H9 (cell line): ENCODE measurements at regions not wholly inside any gene's neighbourhood (a gene's known extent, or its start where the extent isn't known, plus 50 kb on each side); places are given as distances from the start of the nearest gene placed in this dataset.

ENCODE experiments used
- DNase-seq: peaks from one replicate; pipeline ENCODE4 v3.0.0-alpha.2; 2017
- H2AFZ ChIP-seq: one replicate; pipeline ENCODE4 v1.6.1; 2013; ENCODE audit warnings: mild to moderate bottlenecking, low read length, control low read depth, moderate library complexity
- H2AK5ac ChIP-seq: 2 replicates; pipeline ENCODE4 v1.6.1; 2013; ENCODE audit warnings: low read length, control low read depth, mixed read lengths; ENCODE audit not compliant: insufficient read length
- H2BK120ac ChIP-seq: one replicate; pipeline ENCODE4 v1.6.1; 2013; ENCODE audit warnings: low read depth, mild to moderate bottlenecking, low read length, control low read depth, inconsistent platforms; ENCODE audit not compliant: poor library complexity, severe bottlenecking
- H2BK12ac ChIP-seq: 2 replicates; pipeline ENCODE4 v1.6.1; 2013; ENCODE audit warnings: low read length, control low read depth, mixed read lengths, low read depth; ENCODE audit not compliant: insufficient read length
- H2BK15ac ChIP-seq: 2 replicates; pipeline ENCODE4 v1.6.1; 2013; ENCODE audit warnings: low read depth, low read length, control low read depth
- H2BK20ac ChIP-seq: one replicate; pipeline ENCODE4 v1.6.1; 2013; ENCODE audit warnings: low read depth, mild to moderate bottlenecking, low read length, control low read depth, inconsistent platforms; ENCODE audit not compliant: poor library complexity, severe bottlenecking
- H2BK5ac ChIP-seq: 2 replicates; pipeline ENCODE4 v1.6.1; 2013; ENCODE audit warnings: low read length, control low read depth, mixed read lengths; ENCODE audit not compliant: insufficient read length
- H3K14ac ChIP-seq: 2 replicates; pipeline ENCODE4 v1.6.1; 2013; ENCODE audit warnings: low read length, control low read depth; ENCODE audit not compliant: insufficient read depth
- H3K18ac ChIP-seq: 2 replicates; pipeline ENCODE4 v1.6.1; 2013; ENCODE audit warnings: low read depth, mild to moderate bottlenecking, mixed read lengths, low read length, control low read depth; ENCODE audit not compliant: insufficient read length
- H3K23ac ChIP-seq: 2 replicates; pipeline ENCODE4 v1.6.1; 2013; ENCODE audit warnings: low read length, control low read depth, mixed read lengths, low read depth; ENCODE audit not compliant: insufficient read length
- H3K23me2 ChIP-seq: 2 replicates; pipeline ENCODE4 v1.6.1; 2013; ENCODE audit warnings: low read depth, mild to moderate bottlenecking, mixed read lengths, low read length, control low read depth; ENCODE audit not compliant: insufficient read length, poor library complexity, severe bottlenecking
- H3K27ac ChIP-seq: 2 replicates; pipeline ENCODE4 v1.5.1; 2013; ENCODE audit warnings: low read length, control low read depth, mixed read lengths, low read depth; ENCODE audit not compliant: insufficient read length
- H3K27me3 ChIP-seq: 2 replicates; pipeline ENCODE4 v1.6.1; 2013; ENCODE audit warnings: low read length, control low read depth, inconsistent platforms; ENCODE audit not compliant: insufficient read depth
- H3K4ac ChIP-seq: 2 replicates; pipeline ENCODE4 v1.6.1; 2013; ENCODE audit warnings: low read depth, mild to moderate bottlenecking, control low read depth, inconsistent platforms, low read length, moderate library complexity
- H3K4me1 ChIP-seq: 2 replicates; pipeline ENCODE4 v1.6.1; 2013; ENCODE audit warnings: low read length, control low read depth, inconsistent platforms; ENCODE audit not compliant: insufficient read depth
- H3K4me2 ChIP-seq: 2 replicates; pipeline ENCODE4 v1.6.1; 2013; ENCODE audit warnings: low read length, control low read depth, mixed read lengths; ENCODE audit not compliant: insufficient read length, insufficient read depth
- H3K56ac ChIP-seq: 2 replicates; pipeline ENCODE4 v1.6.1; 2013; ENCODE audit warnings: low read depth, mild to moderate bottlenecking, mixed read lengths, low read length, control low read depth; ENCODE audit not compliant: insufficient read length
- H3K79me1 ChIP-seq: 2 replicates; pipeline ENCODE4 v1.6.1; 2013; ENCODE audit warnings: low read depth, mild to moderate bottlenecking, moderate library complexity, low read length, control low read depth, inconsistent platforms; ENCODE audit not compliant: insufficient read depth, poor library complexity, severe bottlenecking
- H3K79me2 ChIP-seq: 2 replicates; pipeline ENCODE4 v1.6.1; 2013; ENCODE audit warnings: low read length, control low read depth, inconsistent platforms; ENCODE audit not compliant: insufficient read depth
- H3K9ac ChIP-seq: 2 replicates; pipeline ENCODE4 v1.6.1; 2013; ENCODE audit warnings: low read length, control low read depth, mixed read lengths; ENCODE audit not compliant: insufficient read length; ENCODE audit errors: extremely low read depth
- H3K9me3 ChIP-seq: one replicate; pipeline ENCODE4 v1.6.1; 2013; ENCODE audit warnings: low read depth, low read length, inconsistent platforms; ENCODE audit not compliant: control insufficient read depth
- H3T11ph ChIP-seq: one replicate; pipeline ENCODE4 v1.6.1; 2013; ENCODE audit warnings: mild to moderate bottlenecking, low read length, control low read depth, inconsistent platforms
- H4K20me1 ChIP-seq: one replicate; pipeline ENCODE4 v1.6.1; 2013; ENCODE audit not compliant: control insufficient read depth, insufficient read length, insufficient read depth
- H4K5ac ChIP-seq: 2 replicates; pipeline ENCODE4 v1.6.1; 2013; ENCODE audit warnings: low read depth, mild to moderate bottlenecking, mixed read lengths, low read length, control low read depth; ENCODE audit not compliant: insufficient read length
- H4K8ac ChIP-seq: replicated peaks from 2 replicates; pipeline ENCODE4 v1.6.1; 2013; ENCODE audit warnings: low read length, control low read depth, mixed read lengths, low read depth; ENCODE audit not compliant: insufficient read length
- H4K91ac ChIP-seq: 2 replicates; pipeline ENCODE4 v1.6.1; 2013; ENCODE audit warnings: low read depth, mild to moderate bottlenecking, moderate library complexity, mixed read lengths, low read length, control low read depth; ENCODE audit not compliant: insufficient read length
- H3K27ac Mint-ChIP-seq, 3 experiments: 2 replicates in 2 of 3; 3 replicates in 1 of 3; pipeline ENCODE4 v1.8.0; 2020 to 2021; ENCODE audit warnings: mixed read lengths in 3 of 3, mild to moderate bottlenecking in 1 of 3, moderate library complexity in 1 of 3
- H3K27me3 Mint-ChIP-seq: 2 replicates; pipeline ENCODE4 v1.8.0; 2021; ENCODE audit warnings: low read depth, mild to moderate bottlenecking, moderate library complexity, mixed read lengths
- H3K36me3 Mint-ChIP-seq, 3 experiments: 2 replicates in 2 of 3; 3 replicates in 1 of 3; pipeline ENCODE4 v1.8.0; 2020 to 2021; ENCODE audit warnings: low read depth in 3 of 3, mixed read lengths in 3 of 3; ENCODE audit not compliant: insufficient read depth in 1 of 3
- H3K4me1 Mint-ChIP-seq, 2 experiments: 2 replicates each; pipeline ENCODE4 v1.8.0; 2020; ENCODE audit warnings: mixed read lengths in 2 of 2
- H3K4me3 Mint-ChIP-seq, 2 experiments: 2 replicates in 1 of 2; 3 replicates in 1 of 2; pipeline ENCODE4 v1.8.0; 2020 to 2021; ENCODE audit warnings: mild to moderate bottlenecking in 2 of 2, mixed read lengths in 2 of 2, moderate library complexity in 1 of 2
- H3K9me3 Mint-ChIP-seq, 2 experiments: 2 replicates in 1 of 2; 3 replicates in 1 of 2; pipeline ENCODE4 v1.8.0; 2020; ENCODE audit warnings: mild to moderate bottlenecking in 2 of 2, mixed read lengths in 2 of 2, moderate library complexity in 1 of 2
- CTCF ChIP-seq: fragments of 200-600 bp; sonication (generic); conservative IDR thresholded peaks from 3 replicates; pipeline ENCODE4 v1.8.0; 2021; ENCODE audit warnings: antibody characterized with exemption, mild to moderate bottlenecking
- WGBS: extraction: QIAGEN DNeasy Blood & Tissue Kit; methylation state at CpG from one replicate; pipeline ENCODE4 v1.1.7; 2013; ENCODE audit warnings: missing lambda C conversion rate, low lambda C conversion rate, mixed read lengths; ENCODE audit not compliant: insufficient read length; ENCODE audit errors: extremely low coverage; 5-methylcytosine and 5-hydroxymethylcytosine counted together

- no peak overlapping the region for H3K27ac Mint-ChIP-seq
- H3K27me3 ChIP-seq, result no peaks in the 10 kb centered on the region
- H2AFZ ChIP-seq, result no peak overlapping the region
- H2BK120ac ChIP-seq, result no peak overlapping the region
- peaks cover 17 to 18% of the 10 kb centered on the region in 2 experiments for H3K9me3 Mint-ChIP-seq
- no peak overlapping the region for H2BK20ac ChIP-seq
- H3K79me2 ChIP-seq, result no peaks in the 10 kb centered on the region
- peaks cover 5 to 13% (median 10%) of the 10 kb centered on the region in 3 experiments; a peak in 5 of 7 replicates for H3K36me3 Mint-ChIP-seq
- H3K79me1 ChIP-seq, result no peaks in the 10 kb centered on the region
- H3K4me1 ChIP-seq, result no peaks in the 10 kb centered on the region
- H4K91ac ChIP-seq, result no peak overlapping the region
- H3K18ac ChIP-seq, result no peak overlapping the region
- no peak overlapping the region for H3K9ac ChIP-seq
- H3K9me3 ChIP-seq, result no peaks in the 10 kb centered on the region
- TF ChIP-seq CTCF, result no peak
- no peak overlapping the region for H2BK5ac ChIP-seq
- no peak overlapping the region for H4K5ac ChIP-seq
- H3K4me3 Mint-ChIP-seq, result no peak overlapping the region
- no peaks in the 10 kb centered on the region for H4K20me1 ChIP-seq
- no peak for DNase-seq
- WGBS, result no CpG with 5 or more reads among the region's 26 CpGs
- H3K27me3 Mint-ChIP-seq, result no peaks in the 10 kb centered on the region
- H3K4me2 ChIP-seq, result no peak overlapping the region
- H3K27ac ChIP-seq, result no peak overlapping the region
- H3K23ac ChIP-seq, result no peak overlapping the region
- no peaks in the 10 kb centered on the region for H3K4me1 Mint-ChIP-seq
- no peak overlapping the region for H3T11ph ChIP-seq
- H2BK15ac ChIP-seq, result no peak overlapping the region
- H3K56ac ChIP-seq, result no peak overlapping the region
- no peak overlapping the region for H2BK12ac ChIP-seq
- no peak overlapping the region for H3K14ac ChIP-seq
- no peak overlapping the region for H2AK5ac ChIP-seq
- no peak overlapping the region for H4K8ac ChIP-seq
- H3K23me2 ChIP-seq, result no peaks in the 10 kb centered on the region
- H3K4ac ChIP-seq, result no peak overlapping the region
Measured at GRCh38 chr6:55950071-55950814, 74.9 kb upstream of the BMP5 start.
